CD4-positive, alpha-beta memory T cell (primary cell): ENCODE measurements at regions not wholly inside any gene's neighbourhood (a gene's known extent, or its start where the extent isn't known, plus 50 kb on each side); places are given as distances from the start of the nearest gene placed in this dataset.

Experiments used
- CTCF ChIA-PET: fragments of 350-600 bp; sonication (Branson Sonifier 250); formaldehyde crosslinking; loops from one replicate; lab custom pipeline; 2021; ENCODE audit warnings: inconsistent platforms; ENCODE audit not compliant: partially characterized antibody; lab: Charles Lee
- POLR2A ChIA-PET: fragments of 350-600 bp; sonication (Branson Sonifier 250); formaldehyde crosslinking; loops from one replicate; lab custom pipeline; 2021; ENCODE audit not compliant: partially characterized antibody; lab: Charles Lee
- DNase-seq, 5 donors: peaks; one replicate each; pipeline versions ENCODE4 v3.0.0 to v3.0.0-alpha.2; 2020 to 2022; ENCODE audit warnings: mixed read lengths in 1 of 5
- H3K27ac ChIP-seq: one replicate; pipeline ENCODE4 v1.7.0; 2013; ENCODE audit warnings: low read depth, low read length
- H3K27me3 ChIP-seq: 2 replicates; pipeline ENCODE4 v1.7.0; 2013; ENCODE audit warnings: mild to moderate bottlenecking, low read length, moderate library complexity; ENCODE audit not compliant: insufficient read depth
- H3K36me3 ChIP-seq: 2 replicates; pipeline ENCODE4 v1.7.0; 2013; ENCODE audit warnings: mild to moderate bottlenecking, low read length, moderate library complexity; ENCODE audit not compliant: insufficient read depth
- H3K4me1 ChIP-seq: 2 replicates; pipeline ENCODE4 v1.7.0; 2013; ENCODE audit warnings: mild to moderate bottlenecking, low read length, moderate library complexity; ENCODE audit not compliant: insufficient read depth
- H3K4me3 ChIP-seq, 2 donors: one replicate each; pipeline ENCODE4 v1.7.0; 2013; ENCODE audit warnings: low read length in 2 of 2, mild to moderate bottlenecking in 1 of 2
- H3K9me3 ChIP-seq, 2 donors: one replicate each; pipeline ENCODE4 v1.7.0; 2013; ENCODE audit warnings: low read length in 2 of 2, control low read depth in 1 of 2; ENCODE audit not compliant: control insufficient read depth in 1 of 2
- H3K27ac Mint-ChIP-seq, 7 donors: one replicate each; pipeline ENCODE4 v1.8.0; 2020 to 2021; ENCODE audit warnings: mixed read lengths in 7 of 7, mild to moderate bottlenecking in 6 of 7, inconsistent platforms in 3 of 7, moderate library complexity in 3 of 7
- H3K27me3 Mint-ChIP-seq, 2 donors: one replicate each; pipeline ENCODE4 v1.8.0; 2020 to 2021; ENCODE audit warnings: mixed read lengths in 2 of 2
- H3K36me3 Mint-ChIP-seq, 2 donors: one replicate each; pipeline ENCODE4 v1.8.0; 2020 to 2021; ENCODE audit warnings: mixed read lengths in 2 of 2, inconsistent platforms in 1 of 2, mild to moderate bottlenecking in 1 of 2
- H3K4me1 Mint-ChIP-seq, 4 donors: one replicate each; pipeline ENCODE4 v1.8.0; 2020 to 2021; ENCODE audit warnings: mixed read lengths in 4 of 4, mild to moderate bottlenecking in 1 of 4
- H3K4me3 Mint-ChIP-seq, 8 donors: one replicate each; pipeline ENCODE4 v1.8.0; 2020 to 2021; ENCODE audit warnings: mixed read lengths in 8 of 8, mild to moderate bottlenecking in 7 of 8, moderate library complexity in 6 of 8, inconsistent platforms in 3 of 8
- H3K9me3 Mint-ChIP-seq, 8 donors: one replicate each; pipeline ENCODE4 v1.8.0; 2020 to 2021; ENCODE audit warnings: mixed read lengths in 8 of 8, mild to moderate bottlenecking in 5 of 8, inconsistent platforms in 3 of 8, moderate library complexity in 1 of 8
- intact Hi-C: fragments of 100-400 bp; cut with micrococcal nuclease; formaldehyde crosslinking; loops from one replicate; pipeline ENCODE4 v1.15.1; 2023

DNA sequence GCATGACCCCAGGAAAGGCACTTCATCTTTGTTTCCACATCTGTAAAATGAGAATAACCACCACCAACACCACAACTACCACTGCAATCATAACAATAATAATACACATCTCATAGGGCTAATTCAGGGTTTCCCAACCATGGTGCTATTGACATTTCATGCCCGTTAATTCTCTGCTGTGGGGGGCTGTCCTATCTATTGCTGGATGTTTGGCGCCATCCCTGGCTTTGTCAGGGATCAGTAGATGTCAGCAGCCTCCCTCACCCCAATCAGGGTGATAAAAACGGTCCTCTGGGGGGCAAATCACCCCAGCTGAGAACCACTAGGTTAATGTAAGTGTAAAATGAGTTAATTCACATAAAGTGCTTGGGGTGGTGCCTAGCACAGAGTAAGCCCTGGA lies 145.8 kb downstream of the EMX2 start:
- Mint-ChIP-seq H3K4me3 (no peak overlapping the region), H3K27me3 (peaks cover 2 to 9% of the 10 kb centered on the region in 2 donors), H3K36me3 (no peaks in the 10 kb centered on the region), H3K4me1 (no peaks in the 10 kb centered on the region), H3K27ac (no peak overlapping the region), H3K9me3 (no peaks in the 10 kb centered on the region)
- no peak for DNase-seq
- Histone ChIP-seq H3K4me1 (no peaks in the 10 kb centered on the region), H3K9me3 (no peaks in the 10 kb centered on the region), H3K27me3 (no peaks in the 10 kb centered on the region), H3K4me3 (no peak overlapping the region), H3K27ac (no peak overlapping the region), H3K36me3 (no peaks in the 10 kb centered on the region)
- CTCF ChIA-PET = no interaction called here
- POLR2A ChIA-PET = no interaction called here
- intact Hi-C loops = no loop called here

DNA sequence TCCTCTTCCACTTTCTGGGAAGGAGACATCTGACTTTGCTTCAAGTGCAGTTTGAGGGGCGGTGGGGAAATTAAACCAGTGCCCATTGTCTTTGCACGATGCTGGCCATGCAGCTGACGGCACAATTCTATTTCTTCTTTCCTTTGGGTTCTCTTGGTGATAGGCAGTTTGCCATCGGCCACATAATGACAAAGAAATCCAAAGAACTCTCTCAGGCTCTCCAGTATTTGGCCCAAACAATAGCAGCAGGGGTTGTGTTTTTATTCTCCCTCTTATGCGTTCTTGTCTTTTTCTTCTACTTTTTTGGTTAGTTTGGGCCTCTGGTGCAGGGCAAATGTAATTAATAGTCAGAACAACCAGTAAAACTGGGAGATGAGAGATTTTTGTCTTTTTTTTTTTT lies 147.0 kb downstream of the EMX2 start:
- Mint-ChIP-seq H3K4me1 (no peaks in the 10 kb centered on the region), H3K36me3 (no peaks in the 10 kb centered on the region), H3K4me3 (no peak overlapping the region), H3K9me3 (no peaks in the 10 kb centered on the region), H3K27ac (no peak overlapping the region), H3K27me3 (peaks cover 2 to 9% of the 10 kb centered on the region in 2 donors)
- CTCF ChIA-PET = interaction anchor here (1.0 kb wide), 1 partner anchor 53 kb away, joined by 4 read pairs; no protein-coding TSS in a partner anchor
- POLR2A ChIA-PET = no interaction called here
- Histone ChIP-seq H3K27ac (no peak overlapping the region), H3K27me3 (no peaks in the 10 kb centered on the region), H3K4me1 (no peaks in the 10 kb centered on the region), H3K4me3 (no peak overlapping the region), H3K9me3 (no peaks in the 10 kb centered on the region), H3K36me3 (no peaks in the 10 kb centered on the region)
- intact Hi-C loops = no loop called here
- no peak for DNase-seq

DNA sequence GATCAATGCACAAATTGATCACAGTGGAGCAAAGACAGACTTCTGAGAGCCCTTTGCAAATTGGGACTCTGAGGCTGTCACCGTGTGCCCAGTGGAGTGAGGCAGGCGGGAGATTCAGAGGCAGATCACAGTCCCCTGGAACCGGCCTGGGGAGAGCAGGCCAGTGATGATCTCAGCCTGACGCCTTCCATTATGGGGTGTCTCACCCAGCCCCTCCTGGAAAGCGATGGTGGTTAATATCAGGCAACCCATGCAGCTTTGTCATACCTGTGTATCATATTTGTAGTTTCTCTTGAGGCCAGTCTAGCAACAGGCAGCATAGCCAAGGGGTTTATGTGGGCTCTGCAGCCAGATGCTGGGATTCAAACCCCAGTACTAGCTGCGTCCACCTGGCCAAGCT lies 147.8 kb downstream of the EMX2 start:
- H3K27me3 ChIP-seq = no peaks in the 10 kb centered on the region
- Mint-ChIP-seq H3K9me3 (peaks cover 0 to under 1% (median 0%) of the 10 kb centered on the region in 8 donors), H3K27me3 (peaks cover 1 to 8% of the 10 kb centered on the region in 2 donors), H3K4me1 (no peaks in the 10 kb centered on the region), H3K27ac (no peak overlapping the region), H3K36me3 (no peaks in the 10 kb centered on the region), H3K4me3 (no peak overlapping the region)
- ChIA-PET POLR2A (no interaction called here), CTCF (interaction anchor here (1.0 kb wide), 1 partner anchor 54 kb away, joined by 4 read pairs; no protein-coding TSS in a partner anchor)
- intact Hi-C loops = no loop called here
- no peaks in the 10 kb centered on the region for H3K9me3 ChIP-seq
- no peak for DNase-seq
- no peak overlapping the region for H3K4me3 ChIP-seq
- H3K27ac ChIP-seq = no peak overlapping the region
- H3K36me3 ChIP-seq = no peaks in the 10 kb centered on the region
- no peaks in the 10 kb centered on the region for H3K4me1 ChIP-seq

DNA sequence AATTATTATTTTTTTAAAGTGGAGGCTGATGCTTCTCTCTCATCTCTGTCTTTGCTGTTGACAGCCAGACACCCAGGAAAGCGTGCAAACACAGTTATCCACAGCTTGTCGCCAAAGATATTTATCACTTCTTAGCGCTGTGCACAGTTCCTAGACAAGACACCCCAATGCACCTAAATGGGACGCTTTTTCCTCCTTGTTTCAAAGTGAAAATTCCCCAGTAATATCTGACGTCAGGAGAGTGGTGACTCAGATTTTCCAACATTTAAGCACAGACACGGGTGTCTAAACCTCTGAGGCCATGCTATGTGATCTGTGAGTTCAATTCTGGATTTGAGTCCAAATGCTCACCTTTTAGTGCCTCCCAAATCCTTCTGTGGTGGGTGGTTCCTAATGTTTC lies 151.6 kb downstream of the EMX2 start:
- POLR2A ChIA-PET = no interaction called here
- intact Hi-C loops = no loop called here

DNA sequence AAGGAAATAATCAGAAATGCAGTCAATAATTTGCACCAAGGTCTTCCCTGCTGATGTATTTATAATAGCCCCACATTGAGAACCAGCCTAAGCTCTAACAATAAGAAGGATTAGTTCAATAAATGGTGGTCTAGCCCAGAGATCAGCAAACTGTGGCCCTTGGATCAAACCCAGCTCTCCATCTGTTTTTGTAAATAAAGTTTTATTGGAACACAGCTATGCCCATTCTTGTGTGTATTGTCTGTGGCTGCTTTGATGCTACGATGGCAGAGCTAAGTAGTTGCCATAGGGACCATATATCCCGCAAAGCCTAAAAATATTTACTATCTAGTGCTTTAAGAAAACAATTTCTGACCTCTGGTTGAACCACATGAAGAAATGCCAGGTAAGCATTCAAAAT lies 154.9 kb downstream of the EMX2 start:
- Mint-ChIP-seq H3K27me3 (peaks cover 0 to 3% of the 10 kb centered on the region in 2 donors), H3K9me3 (peaks cover 0 to 3% (median 0%) of the 10 kb centered on the region in 8 donors), H3K36me3 (no peaks in the 10 kb centered on the region), H3K4me1 (no peaks in the 10 kb centered on the region), H3K4me3 (no peak overlapping the region), H3K27ac (no peak overlapping the region)
- POLR2A ChIA-PET = interaction anchor here (0.7 to 1.1 kb wide), 2 partner anchors 15 to 37 kb away, joined by 4 to 6 read pairs; no protein-coding TSS in a partner anchor
- Histone ChIP-seq H3K4me1 (no peaks in the 10 kb centered on the region), H3K36me3 (no peaks in the 10 kb centered on the region), H3K4me3 (no peak overlapping the region), H3K27ac (no peak overlapping the region), H3K9me3 (no peaks in the 10 kb centered on the region), H3K27me3 (no peaks in the 10 kb centered on the region)
- CTCF ChIA-PET = no interaction called here
- intact Hi-C loops = no loop called here
- no peak for DNase-seq

More for the DNA sequence above, 151.6 kb downstream of the EMX2 start:
- H3K36me3 ChIP-seq = no peaks in the 10 kb centered on the region
- no peaks in the 10 kb centered on the region for H3K9me3 ChIP-seq
- no peak overlapping the region for H3K4me3 Mint-ChIP-seq
- H3K36me3 Mint-ChIP-seq = no peaks in the 10 kb centered on the region
- H3K27ac ChIP-seq = no peak overlapping the region
- H3K27me3 ChIP-seq = no peaks in the 10 kb centered on the region
- CTCF ChIA-PET = no interaction called here
- no peaks in the 10 kb centered on the region for H3K4me1 Mint-ChIP-seq
- H3K4me3 ChIP-seq = no peak overlapping the region
- H3K4me1 ChIP-seq = no peaks in the 10 kb centered on the region
- peaks cover 0 to 4% of the 10 kb centered on the region in 2 donors for H3K27me3 Mint-ChIP-seq
- peaks cover 0 to 3% (median 0%) of the 10 kb centered on the region in 8 donors for H3K9me3 Mint-ChIP-seq
- H3K27ac Mint-ChIP-seq = no peak overlapping the region
- no peak for DNase-seq

DNA sequence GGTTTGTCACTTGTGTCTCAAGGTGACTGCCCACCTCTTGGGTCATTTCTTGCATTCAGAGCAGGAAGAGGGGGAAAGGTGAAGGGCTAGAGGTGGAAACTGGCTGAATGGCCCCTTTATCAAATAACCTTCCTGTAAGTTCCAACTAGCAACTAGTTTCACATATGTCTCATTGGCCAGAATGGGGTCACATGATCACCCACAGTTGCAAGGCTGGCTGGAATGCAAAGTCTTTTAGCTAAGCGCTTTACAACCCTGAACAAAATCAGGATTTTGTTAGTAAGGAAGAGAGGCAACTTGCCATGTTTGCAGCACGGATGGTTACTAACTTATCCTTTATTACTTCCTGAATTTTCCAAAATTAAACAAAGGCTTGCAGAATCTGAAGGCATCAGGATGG lies 156.3 kb downstream of the EMX2 start:
- H3K4me1 ChIP-seq = no peaks in the 10 kb centered on the region
- H3K4me1 Mint-ChIP-seq = no peaks in the 10 kb centered on the region
- no peaks in the 10 kb centered on the region for H3K36me3 Mint-ChIP-seq
- POLR2A ChIA-PET = no interaction called here
- no peak overlapping the region for H3K27ac Mint-ChIP-seq
- H3K27me3 Mint-ChIP-seq = peaks cover 0 to 3% of the 10 kb centered on the region in 2 donors
- no peaks in the 10 kb centered on the region for H3K36me3 ChIP-seq
- no peaks in the 10 kb centered on the region for H3K9me3 ChIP-seq
- H3K9me3 Mint-ChIP-seq = peaks cover 0 to 3% (median 0%) of the 10 kb centered on the region in 8 donors
- H3K4me3 ChIP-seq = no peak overlapping the region
- no peak overlapping the region for H3K27ac ChIP-seq
- CTCF ChIA-PET = interaction anchor here (1.2 kb wide), 1 partner anchor 12 kb away, joined by 3 read pairs; no protein-coding TSS in a partner anchor
- H3K27me3 ChIP-seq = no peaks in the 10 kb centered on the region
- intact Hi-C loops = no loop called here
- H3K4me3 Mint-ChIP-seq = no peak overlapping the region
- DNase-seq = no peak

DNA sequence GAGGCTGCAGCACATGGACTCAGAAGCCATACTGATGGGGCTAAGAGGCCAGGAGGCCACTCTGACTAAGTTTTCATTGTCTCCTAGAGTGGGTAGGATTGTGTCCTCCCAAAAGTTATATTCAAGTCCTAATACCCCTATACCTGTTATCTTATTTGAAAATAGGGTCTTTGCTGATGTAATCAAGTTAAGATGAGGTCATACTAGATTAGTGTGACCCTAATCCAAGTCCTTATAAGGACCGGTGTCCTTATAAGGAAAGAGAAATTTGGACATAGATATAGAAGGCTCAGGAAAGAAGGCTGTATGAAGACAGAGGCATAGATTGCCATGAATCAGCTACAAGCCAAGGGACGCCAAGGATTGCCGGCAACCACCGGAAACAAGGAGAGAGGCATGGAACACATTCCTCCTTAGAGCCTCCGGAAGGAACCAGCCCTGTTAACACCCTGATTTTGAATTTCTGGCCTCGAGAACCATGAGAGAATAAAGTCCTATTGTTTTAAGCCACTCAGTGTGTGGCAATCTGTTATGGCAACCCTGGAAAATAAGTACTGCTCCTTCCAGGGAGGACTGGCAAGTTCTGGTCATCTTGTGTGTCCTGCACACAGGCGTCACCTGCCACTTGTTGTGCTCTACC lies 157.0 kb downstream of the EMX2 start:
- ChIA-PET CTCF (no interaction called here), POLR2A (no interaction called here)
- H3K4me3 Mint-ChIP-seq = no peak overlapping the region
- intact Hi-C loops = no loop called here
- H3K9me3 ChIP-seq = no peaks in the 10 kb centered on the region
- H3K9me3 Mint-ChIP-seq = peaks cover 0 to 3% (median 0%) of the 10 kb centered on the region in 8 donors
- no peak overlapping the region for H3K27ac Mint-ChIP-seq
- no peak overlapping the region for H3K27ac ChIP-seq
- H3K27me3 Mint-ChIP-seq = peaks cover 0 to 3% of the 10 kb centered on the region in 2 donors
- H3K27me3 ChIP-seq = no peaks in the 10 kb centered on the region
- H3K36me3 Mint-ChIP-seq = no peaks in the 10 kb centered on the region
- H3K36me3 ChIP-seq = no peaks in the 10 kb centered on the region
- no peaks in the 10 kb centered on the region for H3K4me1 Mint-ChIP-seq
- DNase-seq = no peak
- H3K4me3 ChIP-seq = no peak overlapping the region
- H3K4me1 ChIP-seq = no peaks in the 10 kb centered on the region
